GM12875 (cell line): ENCODE measurements at regions not wholly inside any gene's neighbourhood (a gene's known extent, or its start where the extent isn't known, plus 50 kb on each side); places are given as distances from the start of the nearest gene placed in this dataset.
"Not testable (repeated sequence)": the region's sequence is repeated elsewhere in the genome, so short reads cannot be mapped to it uniquely, and the experiment has no call there.

Source experiments
- H3K4me3 ChIP-seq: one replicate; pipeline ENCODE4 v1.5.1; 2011; ENCODE audit warnings: low read depth, low read length, control low read depth
- CTCF ChIP-seq: IDR thresholded peaks from 2 replicates; pipeline ENCODE4 v1.5.1; 2011; ENCODE audit warnings: low read depth, mild to moderate bottlenecking, control low read depth, inconsistent platforms, low read length, moderate library complexity, borderline replicate concordance; ENCODE audit not compliant: insufficient read depth

GRCh38 chr3:135652388-135652787, 313.1 kb upstream of the PPP2R3A start:
- TF ChIP-seq CTCF, result no peak
- H3K4me3 ChIP-seq, result no peak overlapping the region

- no peak for TF ChIP-seq CTCF
- no peak overlapping the region for H3K4me3 ChIP-seq
Observed at GRCh38 chr3:135655328-135655727, 310.2 kb upstream of the PPP2R3A start.

- H3K4me3 ChIP-seq, result not testable (repeated sequence)
Observed at GRCh38 chr3:135658451-135658850, 307.1 kb upstream of the PPP2R3A start.

- no peak for TF ChIP-seq CTCF
Observed at GRCh38 chr3:135667061-135667460, 298.5 kb upstream of the PPP2R3A start.

GRCh38 chr3:135674508-135674907, 291.0 kb upstream of the PPP2R3A start:
- TF ChIP-seq CTCF, result no peak

More at GRCh38 chr3:135667061-135667460, 298.5 kb upstream of the PPP2R3A start:
- no peak overlapping the region for H3K4me3 ChIP-seq

GRCh38 chr3:135678386-135678785, 287.1 kb upstream of the PPP2R3A start:
- H3K4me3 ChIP-seq, result no peak overlapping the region
- TF ChIP-seq CTCF, result no peak

More at GRCh38 chr3:135674508-135674907, 291.0 kb upstream of the PPP2R3A start:
- no peak overlapping the region for H3K4me3 ChIP-seq

GRCh38 chr3:135688003-135688402, 277.5 kb upstream of the PPP2R3A start:
- TF ChIP-seq CTCF, result no peak
- H3K4me3 ChIP-seq, result no peak overlapping the region

- no peak for TF ChIP-seq CTCF
- H3K4me3 ChIP-seq, result no peak overlapping the region
Observed at GRCh38 chr3:135690664-135691063, 274.9 kb upstream of the PPP2R3A start.
